Pons (tissue), 1 donor: ENCODE measurements at regions not wholly inside any gene's neighbourhood (a gene's known extent, or its start where the extent isn't known, plus 50 kb on each side); places are given as distances from the start of the nearest gene placed in this dataset.
"Not testable (repeated sequence)": the region's sequence is repeated elsewhere in the genome, so short reads cannot be mapped to it uniquely, and the experiment has no call there.

ENCODE experiments used
- DNase-seq: peaks from one replicate; pipeline ENCODE4 v3.0.0-alpha.2; 2016; ENCODE audit warnings: low spot score

- DNase-seq: no peak
These were observed 276.2 kb upstream of the CNTN6 start for GRCh38 chr3:816605-817004.

- DNase-seq: no peak
These were observed 258.1 kb upstream of the CNTN6 start for GRCh38 chr3:834679-835078.

DNA sequence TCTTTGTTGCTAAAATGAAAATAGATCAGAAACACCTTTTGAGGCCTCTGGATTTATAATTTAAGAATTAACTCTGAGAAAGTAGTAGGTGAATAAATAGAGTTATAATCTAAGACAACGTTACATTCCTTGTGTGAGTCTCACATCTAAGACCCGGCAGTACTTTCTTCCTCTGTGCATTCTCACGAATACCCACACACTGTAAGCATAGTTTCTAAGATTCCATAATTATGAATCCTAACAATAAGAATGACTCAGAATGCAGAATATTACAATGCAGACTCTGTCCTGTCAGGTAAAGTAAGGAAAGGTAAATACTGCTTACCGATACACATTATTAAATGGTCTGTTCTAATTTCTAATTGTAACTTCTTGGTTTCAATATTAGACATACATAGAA is 257.7 kb upstream of the CNTN6 start:
- no peak for DNase-seq

GRCh38 chr3:839981-840380 is 252.8 kb upstream of the CNTN6 start:
- DNase-seq: no peak

- DNase-seq: no peak
These were observed 241.6 kb upstream of the CNTN6 start for GRCh38 chr3:851098-851790.

- peak; percentile 24 for DNase-seq
These were observed 240.8 kb upstream of the CNTN6 start for GRCh38 chr3:852033-852432.

GRCh38 chr3:853489-853888 is 239.3 kb upstream of the CNTN6 start:
- DNase-seq: no peak

GRCh38 chr3:859135-859534 is 233.7 kb upstream of the CNTN6 start:
- no peak for DNase-seq

- no peak for DNase-seq
These were observed 231.1 kb upstream of the CNTN6 start for GRCh38 chr3:861721-862120.

DNA sequence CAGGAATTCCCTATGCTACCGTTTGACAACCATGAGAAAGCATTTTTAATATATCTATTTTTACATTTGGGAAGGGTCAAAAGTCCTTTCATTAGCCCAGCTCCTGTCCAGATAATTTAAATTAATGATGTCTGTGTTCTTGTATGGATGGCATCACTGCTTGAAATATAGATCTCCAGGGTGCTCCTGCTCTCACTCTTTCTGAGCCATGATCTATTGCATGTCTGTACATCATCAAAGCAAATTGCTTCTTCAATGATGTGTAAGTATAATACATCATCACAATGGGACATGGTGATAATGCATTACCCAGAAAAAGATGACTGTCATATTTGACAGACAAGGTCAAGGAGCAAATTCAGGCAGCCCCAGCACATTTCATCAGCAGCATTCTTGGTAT is 223.6 kb upstream of the CNTN6 start:
- DNase-seq: no peak

DNA sequence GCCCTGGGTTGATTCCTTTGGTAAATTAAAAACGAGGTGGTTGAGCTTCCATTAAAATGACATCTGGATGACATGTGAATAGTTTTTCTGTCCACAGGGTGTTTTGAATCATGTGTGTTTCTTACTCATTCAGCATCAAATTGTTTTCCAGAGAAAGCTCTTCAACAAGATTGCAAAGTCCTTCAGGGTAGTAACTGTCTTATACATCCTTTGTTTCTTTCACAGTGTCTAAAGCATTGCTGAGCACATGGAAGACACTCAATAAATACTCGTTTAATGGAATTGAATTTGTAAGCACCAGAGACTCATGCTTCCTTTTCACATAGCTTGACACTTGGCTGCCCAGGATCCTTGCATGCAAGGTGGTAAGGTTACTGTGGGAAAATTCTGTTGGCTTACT is 223.1 kb upstream of the CNTN6 start:
- DNase-seq: no peak

DNA sequence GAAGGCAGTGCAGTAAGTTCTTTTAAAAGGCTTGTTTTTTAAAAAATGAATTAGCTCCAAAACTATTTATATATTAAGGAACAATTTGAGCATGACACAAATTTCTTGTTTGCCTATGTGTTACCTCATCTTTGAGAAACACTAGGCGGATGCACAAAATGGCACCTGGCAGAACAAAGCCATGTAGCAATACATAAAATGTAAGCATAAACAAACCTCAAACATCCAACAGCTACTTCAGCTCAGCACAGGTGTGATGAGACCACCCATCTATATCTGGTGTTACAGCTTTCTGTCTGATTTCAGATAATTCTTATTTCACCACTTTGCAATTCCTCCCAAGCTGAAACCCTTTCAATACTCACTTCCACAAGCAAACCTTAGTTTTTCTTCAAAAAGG is 221.2 kb upstream of the CNTN6 start:
- DNase-seq: no peak

DNA sequence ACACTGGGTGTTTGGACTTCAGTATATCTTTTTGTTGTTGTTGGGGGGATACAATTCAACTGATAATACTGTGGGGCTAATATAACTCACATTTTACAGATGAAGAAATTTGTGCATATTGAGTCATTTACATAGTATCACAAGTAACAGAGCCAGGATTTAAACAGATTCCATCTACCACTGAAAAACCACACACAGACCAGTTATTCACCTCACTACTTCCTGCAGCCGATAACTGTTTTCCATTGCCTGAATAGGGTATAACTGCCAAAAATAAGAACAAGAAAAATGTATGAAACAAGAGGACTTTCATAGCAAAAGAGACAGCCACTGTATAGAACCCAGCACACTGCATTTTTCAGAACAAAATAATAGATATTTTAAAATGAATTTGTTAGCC is 215.8 kb upstream of the CNTN6 start:
- no peak for DNase-seq

GRCh38 chr3:878746-879145 is 214.1 kb upstream of the CNTN6 start:
- DNase-seq: no peak

- no peak for DNase-seq
These were observed 212.5 kb upstream of the CNTN6 start for GRCh38 chr3:880371-880770.

GRCh38 chr3:882533-882932 is 210.3 kb upstream of the CNTN6 start:
- DNase-seq: no peak

- DNase-seq: no peak
These were observed 190.7 kb upstream of the CNTN6 start for GRCh38 chr3:901953-902778.

- DNase-seq: no peak
These were observed 187.6 kb upstream of the CNTN6 start for GRCh38 chr3:905217-905616.

DNA sequence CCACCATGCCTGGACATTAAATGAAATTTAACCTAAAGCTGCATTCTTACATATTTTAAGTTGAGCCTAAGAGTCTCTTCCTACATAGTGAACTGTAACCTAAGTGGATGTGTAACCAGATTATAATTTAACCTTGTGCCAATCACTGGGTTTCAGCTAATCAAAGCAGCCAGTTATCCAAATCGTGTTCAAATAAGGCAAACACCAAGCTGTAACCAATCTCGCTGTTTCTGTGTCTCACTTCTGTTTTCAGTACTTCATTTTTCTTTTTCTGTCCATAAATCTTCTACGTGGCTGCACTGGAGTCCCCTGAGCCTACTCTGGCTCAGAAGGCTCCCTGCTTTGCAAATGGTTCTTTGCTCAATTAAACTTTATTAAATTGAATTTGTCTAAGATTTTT is 186.1 kb upstream of the CNTN6 start:
- DNase-seq: no peak

GRCh38 chr3:908839-909238 is 184.0 kb upstream of the CNTN6 start:
- no peak for DNase-seq

DNA sequence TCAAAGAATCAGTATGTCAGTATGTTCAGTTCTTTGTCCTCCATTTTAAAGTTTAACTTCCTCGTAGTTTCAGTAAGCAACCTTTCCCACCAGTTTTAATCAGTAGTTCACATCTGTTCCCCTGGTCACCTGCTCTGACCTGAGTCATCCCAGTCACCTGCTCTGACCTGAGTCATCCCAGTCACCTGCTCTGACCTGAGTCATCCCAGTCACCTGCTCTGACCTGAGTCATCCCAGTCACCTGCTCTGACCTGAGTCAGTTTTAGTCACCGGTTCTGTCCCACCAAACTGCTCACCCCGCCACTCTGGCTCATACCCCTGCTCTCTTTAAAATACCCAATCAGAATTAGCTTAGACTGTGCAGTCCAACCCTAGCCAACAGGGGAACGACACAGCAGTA is 180.1 kb upstream of the CNTN6 start:
- not testable (repeated sequence) for DNase-seq

DNA sequence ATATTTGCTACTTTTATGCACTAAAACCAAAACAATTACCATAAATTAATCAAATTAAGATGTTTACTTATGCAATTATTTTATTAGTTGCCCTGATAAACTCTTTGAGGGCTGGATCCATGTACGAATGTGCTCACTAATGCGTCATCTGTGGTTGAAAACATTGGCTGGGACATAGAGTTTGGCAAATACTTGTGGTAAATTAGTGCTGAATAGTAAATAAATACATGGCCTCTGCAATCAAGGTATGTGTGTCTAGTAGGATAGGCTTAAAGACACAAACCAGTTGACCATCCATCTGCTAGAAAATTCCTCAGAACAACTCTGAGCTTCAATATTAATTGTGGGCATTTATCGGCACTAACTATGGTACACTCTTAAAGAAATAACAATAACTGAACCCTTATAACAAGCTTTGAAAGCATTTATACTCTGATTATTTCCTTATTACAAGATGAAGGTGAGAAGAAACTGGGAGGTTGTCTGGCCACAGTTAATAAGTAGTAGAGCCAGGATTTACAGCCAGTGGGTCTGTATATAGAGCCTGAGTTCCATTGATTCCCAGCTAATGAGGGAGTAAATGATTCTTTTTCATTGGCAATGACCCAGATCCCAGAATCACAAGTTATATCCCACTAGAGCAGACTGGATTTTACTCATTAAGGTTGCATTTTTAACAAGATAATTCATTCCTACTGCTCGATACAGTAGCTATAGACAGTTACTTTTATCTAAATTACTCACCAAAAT is 169.5 kb upstream of the CNTN6 start:
- no peak for DNase-seq

DNA sequence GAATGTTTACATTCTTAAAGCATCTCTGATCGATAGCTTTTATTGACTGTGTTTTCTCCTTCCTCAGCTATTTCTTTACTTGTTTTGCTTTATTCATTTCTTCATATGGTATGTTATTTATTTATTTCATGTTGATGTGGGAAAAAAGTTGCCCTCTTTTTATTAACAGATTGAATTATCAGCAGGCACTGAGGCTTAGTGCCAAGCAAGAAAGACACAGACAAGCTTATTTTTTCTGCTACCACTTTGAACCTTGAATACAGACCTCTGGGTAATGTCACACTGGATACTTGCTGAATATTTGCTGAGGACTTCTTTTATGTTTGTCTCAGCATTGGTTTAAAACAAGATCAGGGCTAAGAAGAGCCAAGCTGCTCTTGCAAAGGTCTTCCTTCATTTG is 162.0 kb upstream of the CNTN6 start:
- DNase-seq: no peak
